ENCODE measurements at regions not wholly inside any gene's neighbourhood (a gene's known extent, or its start where the extent isn't known, plus 50 kb on each side); places are given as distances from the start of the nearest gene placed in this dataset.
"Not testable (repeated sequence)": the region's sequence is repeated elsewhere in the genome, so short reads cannot be mapped to it uniquely, and the experiment has no call there.

DNA sequence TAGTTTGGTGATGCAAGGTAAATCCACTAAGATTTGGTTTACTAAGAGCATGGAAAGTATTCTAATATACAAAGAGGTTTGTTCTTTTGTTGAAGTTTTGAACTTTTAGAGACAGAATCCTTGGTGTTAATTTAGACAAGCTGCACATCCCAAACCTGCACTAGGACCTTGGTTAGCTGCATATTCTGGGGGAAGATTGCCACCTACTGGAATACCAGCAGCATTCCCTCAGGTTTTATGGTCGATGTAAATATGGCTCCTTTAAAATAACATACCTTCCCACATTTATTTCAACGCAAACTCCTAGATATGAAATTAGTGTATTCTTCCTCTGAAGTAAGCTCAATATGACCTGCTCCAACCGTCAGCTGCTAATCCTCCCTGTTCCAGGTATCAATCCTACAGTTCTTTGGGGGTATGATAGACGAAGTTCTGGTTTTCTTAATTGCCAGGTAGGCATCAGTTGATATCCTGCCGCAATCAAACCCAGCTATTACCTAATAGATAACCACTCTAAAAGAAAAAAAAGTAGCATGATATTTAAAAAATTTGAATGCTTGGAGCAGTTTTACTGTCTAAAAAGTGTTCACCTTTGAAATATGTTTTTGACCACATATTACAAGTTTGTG is 624.1 kb downstream of the ISL1 start:
- no peak for DNase-seq (ENCODE audit: low spot score)
- no peak overlapping the region for H3K27ac Mint-ChIP-seq
- no peaks in the 10 kb centered on the region for H3K27me3 Mint-ChIP-seq
- ATAC-seq = no peak
- H3K4me3 Mint-ChIP-seq = no peak overlapping the region
- peaks cover 9% of the 10 kb centered on the region for H3K9me3 Mint-ChIP-seq
- H3K36me3 Mint-ChIP-seq = no peaks in the 10 kb centered on the region
- no peaks in the 10 kb centered on the region for H3K4me1 Mint-ChIP-seq (ENCODE audit: low read depth in 2 of 2)

DNA sequence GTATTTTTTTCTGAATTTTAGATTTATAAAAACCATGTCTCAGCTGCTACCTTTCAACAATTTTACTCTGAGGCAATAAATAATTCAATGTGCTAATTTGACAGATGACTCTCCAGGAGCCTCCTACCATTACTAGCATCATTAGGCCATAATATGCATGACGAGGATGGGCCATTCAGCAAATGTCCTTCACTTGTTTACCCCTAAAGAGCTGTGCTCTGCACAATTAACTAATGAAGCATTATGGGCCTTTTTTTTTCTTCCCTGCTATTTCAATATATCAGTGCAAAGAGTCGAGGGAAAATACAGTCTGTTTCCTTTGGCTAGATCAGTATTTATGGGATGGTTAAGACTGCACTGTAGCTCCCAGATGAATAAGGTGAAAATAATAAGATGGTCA is 627.2 kb downstream of the ISL1 start:
- no peak for DNase-seq (ENCODE audit: low spot score)
- Mint-ChIP-seq H3K9me3 (peaks cover 3% of the 10 kb centered on the region), H3K27me3 (no peaks in the 10 kb centered on the region), H3K4me3 (no peak overlapping the region), H3K4me1 (ENCODE audit: low read depth in 2 of 2) (no peaks in the 10 kb centered on the region), H3K36me3 (no peaks in the 10 kb centered on the region), H3K27ac (no peak overlapping the region)
- ATAC-seq = no peak

DNA sequence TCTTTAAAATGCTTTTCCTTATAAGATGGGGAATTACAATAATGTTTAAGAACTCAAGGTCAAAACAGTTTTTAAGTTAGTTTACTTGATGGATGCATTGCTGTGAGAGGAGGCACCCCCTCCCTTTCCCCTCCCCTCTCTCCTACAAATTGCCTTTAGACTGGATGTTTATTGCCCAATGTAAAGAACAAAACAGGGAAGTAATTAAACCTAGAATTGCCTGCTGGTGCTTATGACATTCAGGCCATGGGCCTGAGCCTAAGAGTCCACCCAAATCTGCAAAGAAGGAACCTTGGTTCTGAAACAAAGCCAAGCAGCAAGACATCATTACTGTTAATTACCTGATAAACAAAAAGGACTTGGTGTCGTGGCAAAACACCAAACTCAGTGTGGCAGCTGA is 630.3 kb downstream of the ISL1 start:
- no peaks in the 10 kb centered on the region for H3K36me3 Mint-ChIP-seq
- no peaks in the 10 kb centered on the region for H3K4me1 Mint-ChIP-seq (ENCODE audit: low read depth in 2 of 2)
- ATAC-seq (no peak), DNase-seq (ENCODE audit: low spot score) (no peak)
- no peak overlapping the region for H3K4me3 Mint-ChIP-seq
- H3K27me3 Mint-ChIP-seq = no peaks in the 10 kb centered on the region
- H3K9me3 Mint-ChIP-seq = no peaks in the 10 kb centered on the region
- no peak overlapping the region for H3K27ac Mint-ChIP-seq

DNA sequence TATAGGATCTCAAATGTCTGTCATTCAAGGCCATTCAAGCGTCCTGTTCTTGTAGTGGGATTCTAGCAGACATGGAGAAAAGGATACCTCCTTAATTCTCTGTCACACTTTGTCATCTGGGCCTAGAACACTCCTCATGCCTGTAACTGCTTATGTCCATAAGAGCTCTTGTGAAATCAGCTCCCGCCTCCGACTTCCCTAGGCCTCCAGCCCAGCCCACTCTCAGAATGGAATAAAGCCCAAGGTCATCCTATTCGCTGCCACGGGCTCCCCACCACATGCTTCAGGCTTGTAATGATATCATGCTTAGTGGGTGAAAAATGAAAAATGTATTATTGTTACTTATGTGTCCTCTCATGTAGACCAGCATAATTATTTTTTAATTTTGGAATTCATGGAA is 632.5 kb downstream of the ISL1 start:
- ATAC-seq (no peak), DNase-seq (ENCODE audit: low spot score) (no peak)
- no peak overlapping the region for H3K27ac Mint-ChIP-seq
- no peaks in the 10 kb centered on the region for H3K27me3 Mint-ChIP-seq
- no peaks in the 10 kb centered on the region for H3K36me3 Mint-ChIP-seq
- no peak overlapping the region for H3K4me3 Mint-ChIP-seq
- no peaks in the 10 kb centered on the region for H3K4me1 Mint-ChIP-seq (ENCODE audit: low read depth in 2 of 2)
- H3K9me3 Mint-ChIP-seq = no peaks in the 10 kb centered on the region

DNA sequence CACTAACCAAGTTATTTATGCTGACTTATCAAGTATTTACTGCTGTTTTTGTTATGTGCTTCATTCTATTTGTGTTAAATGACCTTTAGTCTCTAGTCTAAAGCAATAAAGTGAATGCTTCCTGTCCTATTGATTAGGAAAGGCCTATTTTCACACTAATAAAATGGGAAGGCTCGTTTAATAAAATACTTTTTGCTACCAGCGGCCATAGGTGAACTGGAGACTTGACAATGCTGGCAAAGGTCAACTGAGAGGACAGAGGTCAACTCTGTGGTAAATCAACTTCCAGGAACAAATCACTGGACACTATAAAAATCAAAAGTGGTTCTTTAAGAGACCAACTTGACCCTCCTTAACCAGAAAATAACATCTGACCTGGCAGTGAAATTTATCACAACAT is 634.3 kb downstream of the ISL1 start:
- ATAC-seq (no peak), DNase-seq (ENCODE audit: low spot score) (no peak)
- no peaks in the 10 kb centered on the region for H3K27me3 Mint-ChIP-seq
- no peaks in the 10 kb centered on the region for H3K9me3 Mint-ChIP-seq
- no peak overlapping the region for H3K4me3 Mint-ChIP-seq
- H3K4me1 Mint-ChIP-seq (ENCODE audit: low read depth in 2 of 2) = no peaks in the 10 kb centered on the region
- no peak overlapping the region for H3K27ac Mint-ChIP-seq
- no peaks in the 10 kb centered on the region for H3K36me3 Mint-ChIP-seq

DNA sequence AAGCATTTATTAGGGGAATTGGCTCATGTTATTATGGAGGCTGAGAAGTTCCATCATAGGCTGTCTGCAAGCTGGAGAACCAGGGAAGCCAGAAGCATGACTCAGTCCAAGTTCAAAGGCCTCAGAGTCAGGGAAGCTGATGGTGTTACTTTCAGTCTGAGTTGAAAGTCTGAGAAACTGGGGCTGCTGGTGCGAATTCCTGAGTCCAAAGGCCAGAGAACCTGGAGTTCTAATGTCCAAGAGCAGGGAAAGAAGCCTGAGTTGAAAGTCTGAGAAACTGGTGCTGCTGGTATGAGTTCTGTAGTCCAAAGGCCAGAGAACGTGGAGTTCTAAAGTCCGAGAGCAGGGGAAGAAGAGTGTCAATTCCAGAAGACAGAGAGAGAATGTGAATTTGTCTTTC is 641.1 kb downstream of the ISL1 start:
- no peak for DNase-seq (ENCODE audit: low spot score)
- Mint-ChIP-seq H3K27me3 (no peaks in the 10 kb centered on the region), H3K9me3 (peaks cover 20% of the 10 kb centered on the region), H3K36me3 (no peaks in the 10 kb centered on the region), H3K27ac (no peak overlapping the region), H3K4me3 (no peak overlapping the region), H3K4me1 (ENCODE audit: low read depth in 2 of 2) (no peaks in the 10 kb centered on the region)
- no peak for ATAC-seq

DNA sequence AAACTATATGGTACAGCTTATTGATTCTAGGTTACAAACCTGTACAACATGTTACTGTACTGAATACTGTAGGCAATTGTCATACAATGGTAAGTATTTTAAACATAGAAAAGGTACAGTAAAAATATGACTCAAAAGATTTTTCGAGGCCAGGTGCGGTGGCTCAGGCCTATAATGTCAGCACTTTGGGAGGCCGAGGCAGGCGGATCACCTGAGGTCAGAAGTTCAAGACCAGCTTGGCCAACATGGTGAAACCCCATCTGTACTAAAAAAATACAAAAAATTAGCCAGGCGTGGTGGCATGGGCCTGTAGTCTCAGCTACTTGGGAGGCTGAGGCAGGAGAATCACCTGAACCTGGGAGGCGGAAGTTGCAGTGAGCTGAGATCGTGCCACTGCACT is 646.6 kb downstream of the ISL1 start:
- H3K36me3 Mint-ChIP-seq; H3K27me3 Mint-ChIP-seq; H3K4me1 Mint-ChIP-seq (ENCODE audit: low read depth in 2 of 2); H3K4me3 Mint-ChIP-seq; ATAC-seq; DNase-seq (ENCODE audit: low spot score); H3K27ac Mint-ChIP-seq: not testable (repeated sequence)
- peaks cover 16% of the 10 kb centered on the region for H3K9me3 Mint-ChIP-seq

DNA sequence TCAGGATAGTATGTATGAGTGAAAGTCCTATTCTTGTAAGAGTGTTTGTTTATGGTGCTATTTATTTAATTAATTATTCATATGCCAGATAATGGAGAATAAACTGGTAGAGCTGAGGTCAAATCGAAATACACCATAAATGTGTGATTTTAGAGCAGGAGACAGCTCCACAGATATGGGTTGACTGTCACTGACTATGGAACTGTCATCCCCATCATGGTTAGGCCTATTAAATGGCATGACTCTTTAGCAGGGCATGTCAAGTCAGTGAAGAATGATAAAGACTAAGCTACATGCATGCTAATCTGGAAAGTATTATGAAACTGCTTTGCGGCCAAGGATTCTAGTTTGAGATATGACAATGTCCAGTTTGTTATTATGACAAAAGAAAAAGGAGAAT is 658.6 kb downstream of the ISL1 start:
- ATAC-seq = no peak
- no peak overlapping the region for H3K27ac Mint-ChIP-seq
- H3K4me3 Mint-ChIP-seq = no peak overlapping the region
- no peak for DNase-seq (ENCODE audit: low spot score)
- H3K27me3 Mint-ChIP-seq = no peaks in the 10 kb centered on the region
- H3K9me3 Mint-ChIP-seq = no peaks in the 10 kb centered on the region
- H3K4me1 Mint-ChIP-seq (ENCODE audit: low read depth in 2 of 2) = no peaks in the 10 kb centered on the region
- no peaks in the 10 kb centered on the region for H3K36me3 Mint-ChIP-seq

DNA sequence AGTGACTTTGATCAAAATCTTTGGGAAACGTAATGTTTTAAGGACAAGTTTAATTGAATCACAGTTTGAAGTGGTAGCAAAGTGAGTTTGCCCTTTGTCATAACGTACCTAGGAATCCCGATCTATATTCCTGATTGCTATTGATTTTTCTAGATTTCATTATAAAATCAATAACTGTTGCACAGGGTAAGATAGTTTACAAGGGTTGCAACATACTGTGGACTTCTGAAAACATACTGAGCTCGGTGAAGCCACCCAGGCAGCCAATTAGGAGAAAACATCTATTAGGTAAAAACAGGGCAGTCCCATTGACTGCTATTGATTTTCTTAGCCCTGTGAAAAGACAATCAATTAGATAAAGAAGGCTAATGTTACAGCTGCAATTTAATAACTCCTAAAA is 659.9 kb downstream of the ISL1 start:
- Mint-ChIP-seq H3K9me3 (peaks cover 4% of the 10 kb centered on the region), H3K27me3 (no peaks in the 10 kb centered on the region), H3K4me3 (no peak overlapping the region), H3K27ac (no peak overlapping the region), H3K36me3 (no peaks in the 10 kb centered on the region), H3K4me1 (ENCODE audit: low read depth in 2 of 2) (no peaks in the 10 kb centered on the region)
- DNase-seq (ENCODE audit: low spot score) (no peak), ATAC-seq (no peak)

DNA sequence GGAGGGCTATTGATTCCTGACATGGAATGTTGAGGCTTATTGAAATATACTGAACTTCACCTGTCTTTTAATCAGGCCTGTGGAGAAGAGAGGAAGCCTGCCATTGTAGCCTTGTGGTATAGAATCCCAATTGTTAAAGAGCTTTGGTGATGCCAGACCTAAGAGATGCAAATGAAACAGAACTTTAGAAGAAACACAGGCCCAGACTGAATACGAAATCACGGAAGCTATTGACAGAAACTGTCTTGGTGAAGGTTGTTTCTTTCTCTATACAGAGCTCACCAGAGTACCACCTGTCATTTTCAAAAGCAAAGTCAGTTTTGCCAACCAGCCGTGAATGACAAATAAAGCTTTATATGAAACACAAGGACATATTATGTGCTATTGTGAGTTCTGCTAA is 660.3 kb downstream of the ISL1 start:
- ATAC-seq = no peak
- Mint-ChIP-seq H3K4me3 (no peak overlapping the region), H3K9me3 (peaks cover 4% of the 10 kb centered on the region), H3K27ac (no peak overlapping the region), H3K36me3 (no peaks in the 10 kb centered on the region), H3K4me1 (ENCODE audit: low read depth in 2 of 2) (no peaks in the 10 kb centered on the region), H3K27me3 (no peaks in the 10 kb centered on the region)
- no peak for DNase-seq (ENCODE audit: low spot score)

DNA sequence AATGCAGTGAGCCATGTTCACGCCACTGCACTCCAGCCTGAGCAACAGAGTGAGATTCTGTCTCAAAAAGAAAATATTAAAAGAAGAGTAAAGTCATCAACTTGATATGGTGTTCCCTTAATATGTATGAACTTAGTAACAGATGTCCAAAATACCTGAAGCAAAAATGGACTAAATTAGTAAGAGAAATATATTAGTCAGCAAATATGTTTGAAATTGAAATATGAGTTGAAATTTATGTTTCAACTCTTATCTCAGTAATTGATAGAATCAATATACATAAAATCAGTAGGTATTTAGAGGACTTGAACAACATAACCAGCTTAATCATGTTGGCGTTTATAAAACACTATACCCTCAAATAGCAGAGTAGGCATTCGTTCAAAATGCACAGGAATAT is 668.5 kb downstream of the ISL1 start:
- Mint-ChIP-seq H3K27me3 (no peaks in the 10 kb centered on the region), H3K4me3 (no peak overlapping the region), H3K36me3 (no peaks in the 10 kb centered on the region), H3K27ac (no peak overlapping the region), H3K4me1 (ENCODE audit: low read depth in 2 of 2) (no peaks in the 10 kb centered on the region), H3K9me3 (peaks cover 4% of the 10 kb centered on the region)
- ATAC-seq (no peak), DNase-seq (ENCODE audit: low spot score) (no peak)

DNA sequence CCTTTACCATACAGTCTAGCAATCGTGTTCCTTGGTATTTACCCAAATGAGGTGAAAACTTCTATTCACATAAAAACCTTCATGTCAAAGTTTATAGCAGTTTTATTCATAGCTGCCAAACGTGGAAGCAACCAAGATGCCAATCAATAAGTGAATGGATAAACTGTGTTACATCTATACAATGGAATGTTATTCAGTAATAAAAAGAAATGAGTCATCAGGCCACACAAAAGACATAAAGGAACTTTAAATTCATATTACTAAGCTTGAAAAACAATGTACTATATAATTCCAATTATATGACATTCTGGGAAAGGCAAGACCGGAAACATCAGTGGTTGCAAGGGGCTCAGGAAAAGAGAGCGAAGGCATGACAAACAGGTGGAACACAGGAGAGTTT is 679.9 kb downstream of the ISL1 start:
- no peaks in the 10 kb centered on the region for H3K27me3 Mint-ChIP-seq
- DNase-seq (ENCODE audit: low spot score) (no peak), ATAC-seq (no peak)
- no peak overlapping the region for H3K27ac Mint-ChIP-seq
- peaks cover 1% of the 10 kb centered on the region for H3K9me3 Mint-ChIP-seq
- no peaks in the 10 kb centered on the region for H3K36me3 Mint-ChIP-seq
- H3K4me1 Mint-ChIP-seq (ENCODE audit: low read depth in 2 of 2) = no peaks in the 10 kb centered on the region
- H3K4me3 Mint-ChIP-seq = no peak overlapping the region

DNA sequence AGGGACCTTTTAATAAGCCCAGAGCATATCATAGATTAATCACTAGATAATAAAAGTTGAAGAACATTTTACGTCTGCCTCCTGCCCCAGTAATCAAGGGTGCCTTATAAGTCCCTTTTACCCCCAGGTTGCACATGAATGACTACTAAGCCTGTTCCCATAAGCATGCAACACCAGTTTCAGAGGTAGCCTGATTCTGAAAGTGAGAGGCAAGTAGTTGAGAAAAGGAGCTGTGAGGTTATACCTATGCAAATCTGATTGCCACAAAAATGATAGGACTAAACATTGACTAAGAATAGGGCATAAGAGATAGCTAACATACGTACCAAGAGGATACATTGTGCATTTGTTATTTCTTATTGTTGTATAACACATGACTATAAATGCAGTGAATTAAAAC is 681.9 kb downstream of the ISL1 start:
- H3K4me3 Mint-ChIP-seq = no peak overlapping the region
- DNase-seq (ENCODE audit: low spot score) (no peak), ATAC-seq (no peak)
- H3K9me3 Mint-ChIP-seq = peaks cover 4% of the 10 kb centered on the region
- no peaks in the 10 kb centered on the region for H3K27me3 Mint-ChIP-seq
- no peaks in the 10 kb centered on the region for H3K4me1 Mint-ChIP-seq (ENCODE audit: low read depth in 2 of 2)
- no peak overlapping the region for H3K27ac Mint-ChIP-seq
- no peaks in the 10 kb centered on the region for H3K36me3 Mint-ChIP-seq

DNA sequence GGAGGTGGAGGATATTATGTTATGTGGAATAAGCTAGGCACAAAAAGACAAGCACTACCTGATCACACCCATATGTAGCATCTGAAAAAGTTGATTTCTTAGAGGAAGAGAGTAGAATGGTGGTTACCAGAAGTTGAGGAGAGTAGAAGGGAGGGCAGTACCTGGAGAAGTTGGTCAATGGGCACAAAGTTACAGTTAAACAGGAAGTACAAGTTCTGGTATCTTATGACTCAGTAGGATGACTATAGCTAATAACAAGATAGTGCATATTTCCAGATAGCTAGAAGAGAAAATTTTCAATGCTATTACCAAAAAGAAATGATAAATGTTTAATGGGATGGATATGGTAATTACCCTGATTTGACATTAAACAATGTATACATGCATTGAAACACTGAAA is 686.7 kb downstream of the ISL1 start:
- Mint-ChIP-seq H3K9me3 (peaks cover 12% of the 10 kb centered on the region), H3K36me3 (no peaks in the 10 kb centered on the region), H3K27ac (no peak overlapping the region), H3K4me1 (ENCODE audit: low read depth in 2 of 2) (no peaks in the 10 kb centered on the region), H3K27me3 (no peaks in the 10 kb centered on the region), H3K4me3 (no peak overlapping the region)
- ATAC-seq = no peak
- DNase-seq (ENCODE audit: low spot score) = no peak

DNA sequence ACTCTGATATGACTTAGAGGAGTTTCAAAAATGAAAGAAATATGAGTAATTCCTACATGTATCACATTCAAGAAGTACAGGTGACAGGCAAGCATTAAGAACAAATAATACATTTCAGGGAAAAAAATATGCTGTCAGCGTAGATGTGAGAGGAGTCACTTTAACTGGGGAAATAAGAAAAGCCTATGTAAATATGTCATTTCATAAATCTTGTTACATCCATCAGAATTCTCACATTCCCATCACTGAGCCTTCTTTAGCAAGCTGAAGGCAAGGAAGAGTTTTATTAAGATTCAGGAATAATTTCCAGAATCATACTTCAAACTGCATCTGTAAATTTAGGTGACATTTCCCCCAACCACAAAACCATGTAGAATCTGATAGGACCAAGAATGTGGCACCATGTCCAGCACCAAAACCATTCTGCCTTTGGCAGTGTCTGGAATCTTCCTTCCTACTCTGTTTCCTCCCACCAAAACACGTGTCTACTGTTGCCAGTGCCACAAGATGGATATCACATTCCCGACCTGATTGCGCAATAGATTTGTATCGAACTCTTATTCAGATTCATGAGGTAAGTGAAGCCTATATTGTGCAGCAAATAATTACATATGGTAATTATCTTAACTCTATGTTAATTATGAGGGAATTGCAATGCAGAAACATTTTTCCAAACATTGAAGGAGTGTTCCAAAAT is 690.9 kb downstream of the ISL1 start:
- no peaks in the 10 kb centered on the region for H3K27me3 Mint-ChIP-seq
- H3K9me3 Mint-ChIP-seq = peaks cover 12% of the 10 kb centered on the region

More for the DNA sequence above, 690.9 kb downstream of the ISL1 start:
- H3K4me1 Mint-ChIP-seq (ENCODE audit: low read depth in 2 of 2) = no peaks in the 10 kb centered on the region
- no peaks in the 10 kb centered on the region for H3K36me3 Mint-ChIP-seq
- no peak overlapping the region for H3K4me3 Mint-ChIP-seq
- H3K27ac Mint-ChIP-seq = no peak overlapping the region
- ATAC-seq = no peak
- DNase-seq (ENCODE audit: low spot score) = no peak

Measured in natural killer cell treated with Interleukin-12 subunit alpha and Interleukin-12 subunit beta and Interleukin-15 and Interleukin-18, amount 100 ng/mL, for 72 hours (primary cell).